ENCODE measurements at regions not wholly inside any gene's neighbourhood (a gene's known extent, or its start where the extent isn't known, plus 50 kb on each side); places are given as distances from the start of the nearest gene placed in this dataset.

GRCh38 chr10:83564889-83565588 is 574.3 kb upstream of the GHITM start:
- H3K36me3 Mint-ChIP-seq (ENCODE audit: unreplicated experiment): no peaks in the 10 kb centered on the region
- no peaks in the 10 kb centered on the region for H3K27me3 Mint-ChIP-seq (ENCODE audit: unreplicated experiment)
- no peak for DNase-seq (ENCODE audit: extremely low spot score, unreplicated experiment)
- no peak for TF ChIP-seq CTCF (IDR thresholded peaks at IDR 0.05)
- no peaks in the 10 kb centered on the region for H3K4me1 Mint-ChIP-seq (ENCODE audit: unreplicated experiment)
- no peak overlapping the region for H3K4me3 Mint-ChIP-seq (ENCODE audit: unreplicated experiment)
- H3K9me3 Mint-ChIP-seq (ENCODE audit: unreplicated experiment): peaks cover 6% of the 10 kb centered on the region
- no peak overlapping the region for H3K27ac Mint-ChIP-seq (ENCODE audit: unreplicated experiment)

GRCh38 chr10:83572036-83572435 is 567.3 kb upstream of the GHITM start:
- peaks cover under 1% of the 10 kb centered on the region for H3K36me3 Mint-ChIP-seq (ENCODE audit: unreplicated experiment)
- peaks cover under 1% of the 10 kb centered on the region for H3K9me3 Mint-ChIP-seq (ENCODE audit: unreplicated experiment)
- DNase-seq (ENCODE audit: extremely low spot score, unreplicated experiment): no peak
- H3K27me3 Mint-ChIP-seq (ENCODE audit: unreplicated experiment): no peaks in the 10 kb centered on the region
- no peak for TF ChIP-seq CTCF (IDR thresholded peaks at IDR 0.05)
- H3K27ac Mint-ChIP-seq (ENCODE audit: unreplicated experiment): no peak overlapping the region
- no peak overlapping the region for H3K4me3 Mint-ChIP-seq (ENCODE audit: unreplicated experiment)
- no peaks in the 10 kb centered on the region for H3K4me1 Mint-ChIP-seq (ENCODE audit: unreplicated experiment)

- no peaks in the 10 kb centered on the region for H3K4me1 Mint-ChIP-seq (ENCODE audit: unreplicated experiment)
These were observed 564.5 kb upstream of the GHITM start for GRCh38 chr10:83574770-83575169.

GRCh38 chr10:83577421-83577820 is 561.9 kb upstream of the GHITM start:
- peaks cover 8% of the 10 kb centered on the region for H3K36me3 Mint-ChIP-seq (ENCODE audit: unreplicated experiment)
- H3K9me3 Mint-ChIP-seq (ENCODE audit: unreplicated experiment): peaks cover 15% of the 10 kb centered on the region
- no peaks in the 10 kb centered on the region for H3K4me1 Mint-ChIP-seq (ENCODE audit: unreplicated experiment)
- TF ChIP-seq CTCF (IDR thresholded peaks at IDR 0.05): no peak
- no peak overlapping the region for H3K4me3 Mint-ChIP-seq (ENCODE audit: unreplicated experiment)
- H3K27me3 Mint-ChIP-seq (ENCODE audit: unreplicated experiment): no peaks in the 10 kb centered on the region
- H3K27ac Mint-ChIP-seq (ENCODE audit: unreplicated experiment): no peak overlapping the region
- no peak for DNase-seq (ENCODE audit: extremely low spot score, unreplicated experiment)

More at GRCh38 chr10:83574770-83575169, 564.5 kb upstream of the GHITM start:
- no peak for DNase-seq (ENCODE audit: extremely low spot score, unreplicated experiment)
- Mint-ChIP-seq H3K4me3 (ENCODE audit: unreplicated experiment) (no peak overlapping the region), H3K9me3 (ENCODE audit: unreplicated experiment) (peaks cover 15% of the 10 kb centered on the region), H3K27me3 (ENCODE audit: unreplicated experiment) (no peaks in the 10 kb centered on the region), H3K27ac (ENCODE audit: unreplicated experiment) (no peak overlapping the region), H3K36me3 (ENCODE audit: unreplicated experiment) (peaks cover 8% of the 10 kb centered on the region)
- TF ChIP-seq CTCF (IDR thresholded peaks at IDR 0.05): no peak

GRCh38 chr10:83580373-83581012 is 558.8 kb upstream of the GHITM start:
- no peaks in the 10 kb centered on the region for H3K27me3 Mint-ChIP-seq (ENCODE audit: unreplicated experiment)
- H3K4me3 Mint-ChIP-seq (ENCODE audit: unreplicated experiment): no peak overlapping the region
- no peaks in the 10 kb centered on the region for H3K4me1 Mint-ChIP-seq (ENCODE audit: unreplicated experiment)
- peaks cover 15% of the 10 kb centered on the region for H3K9me3 Mint-ChIP-seq (ENCODE audit: unreplicated experiment)
- H3K36me3 Mint-ChIP-seq (ENCODE audit: unreplicated experiment): peaks cover 8% of the 10 kb centered on the region
- no peak for TF ChIP-seq CTCF (IDR thresholded peaks at IDR 0.05)
- H3K27ac Mint-ChIP-seq (ENCODE audit: unreplicated experiment): no peak overlapping the region
- no peak for DNase-seq (ENCODE audit: extremely low spot score, unreplicated experiment)

Measured in osteocyte (in vitro differentiated cells).